ENCODE measurements at regions not wholly inside any gene's neighbourhood (a gene's known extent, or its start where the extent isn't known, plus 50 kb on each side); places are given as distances from the start of the nearest gene placed in this dataset.
"Not testable (repeated sequence)": the region's sequence is repeated elsewhere in the genome, so short reads cannot be mapped to it uniquely, and the experiment has no call there.

GRCh38 chr2:52613064-52613463 is 1154.5 kb upstream of the CHAC2 start:
- TF ChIP-seq, protein P1, sequence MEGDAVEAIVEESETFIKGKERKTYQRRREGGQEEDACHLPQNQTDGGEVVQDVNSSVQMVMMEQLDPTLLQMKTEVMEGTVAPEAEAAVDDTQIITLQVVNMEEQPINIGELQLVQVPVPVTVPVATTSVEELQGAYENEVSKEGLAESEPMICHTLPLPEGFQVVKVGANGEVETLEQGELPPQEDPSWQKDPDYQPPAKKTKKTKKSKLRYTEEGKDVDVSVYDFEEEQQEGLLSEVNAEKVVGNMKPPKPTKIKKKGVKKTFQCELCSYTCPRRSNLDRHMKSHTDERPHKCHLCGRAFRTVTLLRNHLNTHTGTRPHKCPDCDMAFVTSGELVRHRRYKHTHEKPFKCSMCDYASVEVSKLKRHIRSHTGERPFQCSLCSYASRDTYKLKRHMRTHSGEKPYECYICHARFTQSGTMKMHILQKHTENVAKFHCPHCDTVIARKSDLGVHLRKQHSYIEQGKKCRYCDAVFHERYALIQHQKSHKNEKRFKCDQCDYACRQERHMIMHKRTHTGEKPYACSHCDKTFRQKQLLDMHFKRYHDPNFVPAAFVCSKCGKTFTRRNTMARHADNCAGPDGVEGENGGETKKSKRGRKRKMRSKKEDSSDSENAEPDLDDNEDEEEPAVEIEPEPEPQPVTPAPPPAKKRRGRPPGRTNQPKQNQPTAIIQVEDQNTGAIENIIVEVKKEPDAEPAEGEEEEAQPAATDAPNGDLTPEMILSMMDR (IDR thresholded peaks at IDR 0.05; ENCODE audit: low read depth, low read length), result no peak
- Histone ChIP-seq H3K27me3 (ENCODE audit: control insufficient read depth, insufficient read depth, low read length) (no peaks in the 10 kb centered on the region), H3K4me3 (ENCODE audit: low read depth, low read length) (no peak overlapping the region), H3K9me3 (ENCODE audit: control insufficient read depth, insufficient read depth, low read length) (peaks cover 3% of the 10 kb centered on the region), H3K27ac (ENCODE audit: low read depth, low read length) (no peak overlapping the region)
- ChIA-PET CTCF (no interaction called here), POLR2A (no interaction called here)
- no peak for DNase-seq (ENCODE audit: low read depth, low spot score)

- no peaks in the 10 kb centered on the region for H3K27me3 ChIP-seq (ENCODE audit: control insufficient read depth, insufficient read depth, low read length)
- H3K9me3 ChIP-seq (ENCODE audit: control insufficient read depth, insufficient read depth, low read length), result peaks cover 3% of the 10 kb centered on the region
- CTCF ChIA-PET, result no interaction called here
- no peak overlapping the region for H3K27ac ChIP-seq (ENCODE audit: low read depth, low read length)
- no peak overlapping the region for H3K4me3 ChIP-seq (ENCODE audit: low read depth, low read length)
- no peak for DNase-seq (ENCODE audit: low read depth, low spot score)
- POLR2A ChIA-PET, result no interaction called here
- TF ChIP-seq, protein P1 (IDR thresholded peaks at IDR 0.05; ENCODE audit: low read depth, low read length), result no peak
Observed at GRCh38 chr2:52611759-52612158, 1155.8 kb upstream of the CHAC2 start.

DNA sequence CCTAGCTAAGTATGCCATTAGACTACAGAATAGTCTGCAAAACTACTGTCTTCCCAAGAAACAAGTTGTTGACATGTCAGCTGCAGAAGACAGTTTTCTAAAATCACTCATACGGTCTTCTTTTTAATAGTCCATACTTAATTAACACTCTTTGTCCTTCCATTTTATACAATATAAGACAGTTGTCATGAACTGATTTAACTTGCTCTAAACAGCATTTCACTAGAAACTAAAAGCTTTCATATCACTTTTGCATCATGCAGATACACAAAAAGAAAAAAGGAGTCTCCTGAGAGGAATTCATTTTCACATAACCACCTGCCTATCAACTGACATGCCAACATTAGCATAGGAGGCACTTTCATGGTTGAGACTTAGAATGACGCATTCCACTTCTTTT is 1159.6 kb upstream of the CHAC2 start:
- POLR2A ChIA-PET, result no interaction called here
- CTCF ChIA-PET, result no interaction called here
- no peaks in the 10 kb centered on the region for H3K9me3 ChIP-seq (ENCODE audit: control insufficient read depth, insufficient read depth, low read length)

DNA sequence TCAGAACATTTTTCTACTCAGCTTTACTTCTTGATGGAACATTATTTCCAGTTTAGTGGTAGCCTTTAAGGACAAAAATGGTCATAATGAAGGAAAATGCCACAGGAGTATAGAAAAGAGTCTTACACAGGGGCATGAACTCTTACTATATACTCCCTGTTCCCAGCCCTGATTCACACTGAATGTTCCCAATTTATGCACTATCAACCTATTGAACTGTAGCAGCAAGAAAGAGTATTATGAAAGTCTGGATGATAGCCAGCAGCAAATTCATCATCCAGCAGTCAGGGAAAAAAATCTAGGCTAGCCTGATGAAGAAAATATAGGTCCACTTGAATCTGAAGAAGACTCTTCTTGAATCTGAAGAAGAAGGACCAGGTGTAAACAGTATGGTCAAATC is 1170.3 kb upstream of the CHAC2 start:
- no peak for DNase-seq (ENCODE audit: low read depth, low spot score)
- Histone ChIP-seq H3K4me3 (ENCODE audit: low read depth, low read length) (no peak overlapping the region), H3K27ac (ENCODE audit: low read depth, low read length) (no peak overlapping the region), H3K9me3 (ENCODE audit: control insufficient read depth, insufficient read depth, low read length) (no peaks in the 10 kb centered on the region), H3K27me3 (ENCODE audit: control insufficient read depth, insufficient read depth, low read length) (no peaks in the 10 kb centered on the region)
- TF ChIP-seq, protein P1 (IDR thresholded peaks at IDR 0.05; ENCODE audit: low read depth, low read length), result no peak
- ChIA-PET CTCF (no interaction called here), POLR2A (no interaction called here)

More for the DNA sequence above, 1159.6 kb upstream of the CHAC2 start:
- H3K27ac ChIP-seq (ENCODE audit: low read depth, low read length), result no peak overlapping the region
- no peak overlapping the region for H3K4me3 ChIP-seq (ENCODE audit: low read depth, low read length)
- TF ChIP-seq, protein P1 (IDR thresholded peaks at IDR 0.05; ENCODE audit: low read depth, low read length), result no peak
- H3K27me3 ChIP-seq (ENCODE audit: control insufficient read depth, insufficient read depth, low read length), result no peaks in the 10 kb centered on the region
- DNase-seq (ENCODE audit: low read depth, low spot score), result no peak

GRCh38 chr2:52594026-52594425 is 1173.6 kb upstream of the CHAC2 start:
- H3K27ac ChIP-seq (ENCODE audit: low read depth, low read length), result no peak overlapping the region
- TF ChIP-seq, protein P1 (IDR thresholded peaks at IDR 0.05; ENCODE audit: low read depth, low read length), result no peak
- no peak overlapping the region for H3K4me3 ChIP-seq (ENCODE audit: low read depth, low read length)
- no peaks in the 10 kb centered on the region for H3K27me3 ChIP-seq (ENCODE audit: control insufficient read depth, insufficient read depth, low read length)
- no peak for DNase-seq (ENCODE audit: low read depth, low spot score)
- ChIA-PET CTCF (no interaction called here), POLR2A (no interaction called here)
- H3K9me3 ChIP-seq (ENCODE audit: control insufficient read depth, insufficient read depth, low read length), result no peaks in the 10 kb centered on the region

GRCh38 chr2:52584071-52584470 is 1183.5 kb upstream of the CHAC2 start:
- H3K9me3 ChIP-seq (ENCODE audit: control insufficient read depth, insufficient read depth, low read length); DNase-seq (ENCODE audit: low read depth, low spot score); CTCF ChIA-PET; H3K27ac ChIP-seq (ENCODE audit: low read depth, low read length); H3K27me3 ChIP-seq (ENCODE audit: control insufficient read depth, insufficient read depth, low read length); POLR2A ChIA-PET; H3K4me3 ChIP-seq (ENCODE audit: low read depth, low read length): not testable (repeated sequence)

All from AG04450 (cell line).